ENCODE measurements at regions not wholly inside any gene's neighbourhood (a gene's known extent, or its start where the extent isn't known, plus 50 kb on each side); places are given as distances from the start of the nearest gene placed in this dataset.

- no peak for TF ChIP-seq CTCF (IDR thresholded peaks at IDR 0.05 in 2 of 3, conservative IDR thresholded peaks at IDR 0.05 in 1 of 3; ENCODE audit: borderline replicate concordance in 1 of 3, insufficient read depth in 1 of 3, low read depth in 2 of 3, low read length in 2 of 3)
- TF ChIP-seq CEBPB (IDR thresholded peaks at IDR 0.05; ENCODE audit: low read depth), result no peak
- TF ChIP-seq JUND (IDR thresholded peaks at IDR 0.05), result no peak
- TF ChIP-seq SP1 (IDR thresholded peaks at IDR 0.05; ENCODE audit: low read depth), result no peak
- no peak for TF ChIP-seq ZFX (IDR thresholded peaks at IDR 0.05)
- no peak for TF ChIP-seq MAX (IDR thresholded peaks at IDR 0.05)
- TF ChIP-seq YY1 (IDR thresholded peaks at IDR 0.05; ENCODE audit: extremely low read depth, insufficient replicate concordance, low read depth, low read length), result no peak
- no peak for TF ChIP-seq SRF (IDR thresholded peaks at IDR 0.05; ENCODE audit: low read depth)
- TF ChIP-seq EZH2 (IDR thresholded peaks at IDR 0.05), result no peak
- TF ChIP-seq SIN3A (IDR thresholded peaks at IDR 0.05; ENCODE audit: low read depth), result no peak
These were observed 56.3 kb upstream of the UBE2E3 start for GRCh38 chr2:180924063-180924462.
